Keratinocyte (primary cell): ENCODE measurements at regions not wholly inside any gene's neighbourhood (a gene's known extent, or its start where the extent isn't known, plus 50 kb on each side); places are given as distances from the start of the nearest gene placed in this dataset.

ENCODE experiments used
- DNase-seq: peaks from one replicate; pipeline ENCODE4 v3.0.0-alpha.2; 2011; ENCODE audit warnings: low read depth, missing footprints, low spot score
- FAIRE-seq: peaks from 2 replicates; lab custom pipeline; 2011; peaks lifted over from hg19 to GRCh38; lab: Jason Lieb, UNC
- H2AFZ ChIP-seq: 2 replicates; pipeline ENCODE4 v1.6.0; 2012; ENCODE audit warnings: low read length, control low read depth, inconsistent platforms; ENCODE audit not compliant: control insufficient read depth
- H3K27ac ChIP-seq: 2 replicates; pipeline ENCODE4 v1.5.1; 2011; ENCODE audit warnings: low read length; ENCODE audit not compliant: control insufficient read depth, insufficient read depth
- H3K27me3 ChIP-seq: 3 replicates; pipeline ENCODE4 v1.6.0; 2011; ENCODE audit warnings: low read length; ENCODE audit not compliant: control insufficient read depth, insufficient read depth; ENCODE audit errors: extremely low read depth
- H3K36me3 ChIP-seq, 2 experiments: 2 replicates in 1 of 2; 3 replicates in 1 of 2; pipeline ENCODE4 v1.5.1; 2011; ENCODE audit warnings: low read length in 2 of 2, mild to moderate bottlenecking in 1 of 2; ENCODE audit not compliant: control insufficient read depth in 2 of 2, insufficient read depth in 2 of 2; ENCODE audit errors: extremely low read depth in 1 of 2
- H3K4me1 ChIP-seq: 3 replicates; pipeline ENCODE4 v1.5.1; 2011; ENCODE audit warnings: low read length; ENCODE audit not compliant: control insufficient read depth, insufficient read depth; ENCODE audit errors: extremely low read depth
- H3K4me2 ChIP-seq: 3 replicates; pipeline ENCODE4 v1.6.0; 2011; ENCODE audit warnings: low read depth, low read length; ENCODE audit not compliant: control insufficient read depth, insufficient read depth; ENCODE audit errors: extremely low read depth
- H3K4me3 ChIP-seq, 3 experiments: fragments of 200-600 bp in 1 of 3; sonication (generic) in 1 of 3; 2 replicates in 2 of 3; 3 replicates in 1 of 3; pipeline ENCODE4 v1.5.1; 2011 to 2016; ENCODE audit warnings: low read length in 3 of 3, mild to moderate bottlenecking in 3 of 3, control low read depth in 2 of 3, inconsistent platforms in 1 of 3, low read depth in 1 of 3, mixed read lengths in 1 of 3, mixed run types in 1 of 3, moderate library complexity in 1 of 3; ENCODE audit not compliant: control insufficient read depth in 2 of 3, insufficient read depth in 2 of 3; ENCODE audit errors: extremely low read depth in 1 of 3
- H3K79me2 ChIP-seq: 2 replicates; pipeline ENCODE4 v1.6.0; 2012; ENCODE audit warnings: low read length; ENCODE audit not compliant: control insufficient read depth, insufficient read depth
- H3K9ac ChIP-seq: 3 replicates; pipeline ENCODE4 v1.6.0; 2011; ENCODE audit warnings: low read length; ENCODE audit not compliant: control insufficient read depth, insufficient read depth; ENCODE audit errors: extremely low read depth
- H3K9me1 ChIP-seq: 3 replicates; pipeline ENCODE4 v1.6.0; 2011; ENCODE audit warnings: low read length; ENCODE audit not compliant: control insufficient read depth, insufficient read depth; ENCODE audit errors: extremely low read depth
- H3K9me3 ChIP-seq: 2 replicates; pipeline ENCODE4 v1.5.1; 2012; ENCODE audit warnings: low read depth, low read length; ENCODE audit not compliant: control insufficient read depth
- H4K20me1 ChIP-seq: 3 replicates; pipeline ENCODE4 v1.6.0; 2011; ENCODE audit warnings: low read length; ENCODE audit not compliant: control insufficient read depth, insufficient read depth; ENCODE audit errors: extremely low read depth
- EZH2 ChIP-seq: IDR thresholded peaks from one replicate; pipeline ENCODE4 v1.6.1; 2012; ENCODE audit warnings: inconsistent platforms, mild to moderate bottlenecking, low read length, moderate library complexity
- dilution Hi-C: fragments of 300-500 bp; cut with MboI; formaldehyde crosslinking; loops from one replicate; pipeline ENCODE4 v1.7.0; 2020; ENCODE audit warnings: low sequenced_read_pairs; ENCODE audit not compliant: extremely low pct_ligation_motif_present
- TF ChIP-seq, protein P1 (sequence below), 3 experiments: IDR thresholded peaks in 1 of 3; conservative IDR thresholded peaks in 1 of 3; optimal IDR thresholded peaks in 1 of 3; 2 replicates in 2 of 3; 3 replicates in 1 of 3; pipeline versions ENCODE3 to v1.5.1; 2011; ENCODE audit warnings: low read length in 3 of 3, mild to moderate bottlenecking in 3 of 3, moderate library complexity in 2 of 3, control low read depth in 1 of 3, inconsistent platforms in 1 of 3; ENCODE audit not compliant: insufficient read depth in 2 of 3; ENCODE audit errors: extremely low read depth in 1 of 3

DNA sequence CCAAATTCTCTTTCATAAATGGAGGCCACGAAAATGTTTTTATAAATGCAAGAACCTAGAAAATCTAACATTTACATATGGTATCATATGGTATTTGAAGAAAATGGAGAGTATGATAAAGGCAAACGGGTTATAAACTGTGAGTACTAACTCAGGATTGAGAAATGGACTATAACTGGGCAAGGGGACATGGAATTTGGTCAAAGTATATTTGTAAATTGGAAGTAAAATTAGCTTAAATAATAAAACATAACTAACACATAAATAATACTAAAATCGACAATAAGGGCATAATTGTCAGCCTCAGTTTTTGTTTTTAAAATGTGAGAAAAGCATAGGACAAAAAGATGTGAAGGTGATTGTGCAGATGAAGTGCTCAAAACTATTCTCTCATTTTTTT lies 1516.3 kb upstream of the MIR17HG start:
- no peaks in the 10 kb centered on the region for H3K79me2 ChIP-seq
- H3K4me1 ChIP-seq: no peaks in the 10 kb centered on the region
- no peaks in the 10 kb centered on the region for H3K9me3 ChIP-seq
- H4K20me1 ChIP-seq: no peaks in the 10 kb centered on the region
- H3K4me2 ChIP-seq: no peak overlapping the region
- no peak overlapping the region for H3K4me3 ChIP-seq
- no peaks in the 10 kb centered on the region for H3K36me3 ChIP-seq
- FAIRE-seq (no peak), DNase-seq (no peak)
- H2AFZ ChIP-seq: no peak overlapping the region
- no peaks in the 10 kb centered on the region for H3K9me1 ChIP-seq
- H3K27me3 ChIP-seq: no peaks in the 10 kb centered on the region
- dilution Hi-C loops: no loop called here
- TF ChIP-seq, protein P1, sequence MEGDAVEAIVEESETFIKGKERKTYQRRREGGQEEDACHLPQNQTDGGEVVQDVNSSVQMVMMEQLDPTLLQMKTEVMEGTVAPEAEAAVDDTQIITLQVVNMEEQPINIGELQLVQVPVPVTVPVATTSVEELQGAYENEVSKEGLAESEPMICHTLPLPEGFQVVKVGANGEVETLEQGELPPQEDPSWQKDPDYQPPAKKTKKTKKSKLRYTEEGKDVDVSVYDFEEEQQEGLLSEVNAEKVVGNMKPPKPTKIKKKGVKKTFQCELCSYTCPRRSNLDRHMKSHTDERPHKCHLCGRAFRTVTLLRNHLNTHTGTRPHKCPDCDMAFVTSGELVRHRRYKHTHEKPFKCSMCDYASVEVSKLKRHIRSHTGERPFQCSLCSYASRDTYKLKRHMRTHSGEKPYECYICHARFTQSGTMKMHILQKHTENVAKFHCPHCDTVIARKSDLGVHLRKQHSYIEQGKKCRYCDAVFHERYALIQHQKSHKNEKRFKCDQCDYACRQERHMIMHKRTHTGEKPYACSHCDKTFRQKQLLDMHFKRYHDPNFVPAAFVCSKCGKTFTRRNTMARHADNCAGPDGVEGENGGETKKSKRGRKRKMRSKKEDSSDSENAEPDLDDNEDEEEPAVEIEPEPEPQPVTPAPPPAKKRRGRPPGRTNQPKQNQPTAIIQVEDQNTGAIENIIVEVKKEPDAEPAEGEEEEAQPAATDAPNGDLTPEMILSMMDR (optimal IDR thresholded peaks at IDR 0.05 in 1 of 3, IDR thresholded peaks at IDR 0.05 in 1 of 3, conservative IDR thresholded peaks at IDR 0.05 in 1 of 3; ENCODE audit: extremely low read depth in 1 of 3, insufficient read depth in 2 of 3, low read length in 3 of 3): no peak
- TF ChIP-seq EZH2: no peak
- H3K9ac ChIP-seq: no peak overlapping the region
- H3K27ac ChIP-seq: no peak overlapping the region

DNA sequence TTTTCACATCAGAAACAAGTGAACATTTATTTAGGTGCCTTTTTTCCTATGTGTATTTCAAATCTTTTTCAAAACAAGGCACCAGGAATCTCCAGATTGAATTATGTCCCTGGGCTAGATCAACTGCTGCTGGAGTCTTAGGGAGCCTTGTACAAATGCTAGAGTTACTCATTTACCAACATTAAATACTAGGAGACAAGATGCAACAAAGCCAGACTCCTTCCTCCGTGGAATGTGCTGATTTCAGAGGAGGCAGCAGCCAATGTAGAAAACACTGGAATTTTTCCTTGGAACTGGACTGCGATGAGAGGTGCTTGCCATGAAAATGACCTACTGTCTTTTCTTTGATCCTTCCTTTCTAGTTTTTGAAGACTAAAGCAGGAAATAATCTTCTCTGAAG lies 1514.7 kb upstream of the MIR17HG start:
- Histone ChIP-seq H2AFZ (no peak overlapping the region), H3K9me3 (no peaks in the 10 kb centered on the region), H3K4me3 (no peak overlapping the region), H4K20me1 (no peaks in the 10 kb centered on the region), H3K4me2 (no peak overlapping the region), H3K79me2 (no peaks in the 10 kb centered on the region), H3K4me1 (no peaks in the 10 kb centered on the region), H3K9ac (no peak overlapping the region), H3K27me3 (no peaks in the 10 kb centered on the region), H3K9me1 (no peaks in the 10 kb centered on the region), H3K27ac (no peak overlapping the region), H3K36me3 (no peaks in the 10 kb centered on the region)
- TF ChIP-seq, protein P1 (optimal IDR thresholded peaks at IDR 0.05 in 1 of 3, IDR thresholded peaks at IDR 0.05 in 1 of 3, conservative IDR thresholded peaks at IDR 0.05 in 1 of 3; ENCODE audit: extremely low read depth in 1 of 3, insufficient read depth in 2 of 3, low read length in 3 of 3): no peak
- no peak for TF ChIP-seq EZH2
- FAIRE-seq: no peak
- dilution Hi-C loops: no loop called here
- DNase-seq: no peak
